Ovary (tissue), 7 donors: ENCODE measurements at regions not wholly inside any gene's neighbourhood (a gene's known extent, or its start where the extent isn't known, plus 50 kb on each side); places are given as distances from the start of the nearest gene placed in this dataset.

Experiments
- DNase-seq, 5 donors: peaks; one replicate each; pipeline ENCODE4 v3.0.0-alpha.2; 2019 to 2020
- H3K27ac ChIP-seq, 2 donors: fragments of 200-600 bp; one replicate each; pipeline versions ENCODE4 v1.5.1 to v1.8.0; 2019 to 2022
- H3K27me3 ChIP-seq: fragments of 200-600 bp; one replicate; pipeline ENCODE4 v1.8.0; 2022
- H3K36me3 ChIP-seq: fragments of 200-600 bp; sonication (generic); one replicate; pipeline ENCODE4 v1.5.1; 2019
- H3K4me1 ChIP-seq: one replicate; pipeline ENCODE4 v1.8.1; 2013; ENCODE audit warnings: mild to moderate bottlenecking, moderate library complexity; ENCODE audit not compliant: insufficient read depth
- H3K4me3 ChIP-seq: fragments of 200-600 bp; sonication (generic); one replicate; pipeline ENCODE4 v1.5.1; 2017
- H3K9me3 ChIP-seq, 2 donors: fragments of 200-600 bp in 1 of 2; sonication (generic) in 1 of 2; one replicate each; pipeline versions ENCODE4 v1.5.1 to v1.8.1; 2013 to 2019; ENCODE audit warnings: mild to moderate bottlenecking in 1 of 2, moderate library complexity in 1 of 2
- EP300 ChIP-seq: sonication (generic); formaldehyde crosslinking; IDR thresholded peaks from one replicate; pipeline ENCODE4 v1.6.1; 2017; ENCODE audit warnings: antibody characterized with exemption
- POLR2A ChIP-seq: fragments of 450-650 bp; IDR thresholded peaks from one replicate; pipeline ENCODE4 v1.6.1; 2017; ENCODE audit warnings: antibody characterized with exemption, mild to moderate bottlenecking, moderate library complexity
- WGBS, 3 donors: extraction: QIAGEN DNeasy Blood & Tissue Kit in 1 of 3; methylation state at CpG; one replicate each; pipeline versions ENCODE4 v1.1.5 to v1.1.7; 2013 to 2017; 5-methylcytosine and 5-hydroxymethylcytosine counted together
- intact Hi-C, 4 donors: fragments of 100-400 bp; cut with DNase I; formaldehyde crosslinking; loops; one replicate each; pipeline versions ENCODE4 v1.11.0 to v1.15.1; 2022 to 2023
- TF ChIP-seq, protein P1 (sequence below), 3 donors: fragments of 450-650 bp in 2 of 3; fragments of 200-600 bp in 1 of 3; IDR thresholded peaks; one replicate each; pipeline versions ENCODE4 v1.5.1 to v1.8.0; 2016 to 2022; ENCODE audit warnings: antibody characterized with exemption in 3 of 3, mild to moderate bottlenecking in 1 of 3
- donor health status: DM: no; HTN: no; CAD: no; lungs with moderate emphysema.
- donor health status: DM: no; HTN: no; CAD: no.
- donor health status: Bipolar disorder and iron deficiency.
- donor health status: DM: no; HTN: no; CAD: no.
- donor health status: DM: yes; HTN: yes; CAD: no.

DNA sequence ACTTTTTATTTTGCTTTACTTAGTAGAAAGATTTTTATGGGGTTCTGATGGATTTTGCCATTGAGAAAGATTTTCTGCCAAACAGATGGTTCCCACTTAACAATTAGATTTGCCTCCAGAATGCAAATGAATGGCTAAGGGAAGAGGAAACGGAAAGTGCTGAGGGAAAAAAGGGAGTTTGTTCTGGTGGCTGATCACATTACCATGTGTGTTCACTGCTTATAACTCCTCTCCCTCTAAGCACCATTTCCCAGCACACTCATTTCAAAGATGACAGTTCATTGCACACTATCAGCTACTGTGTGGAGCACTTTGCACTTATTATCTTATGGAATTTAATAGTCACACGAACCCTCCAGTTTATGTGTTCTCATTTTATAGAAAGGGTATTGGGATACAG, 68.0 kb upstream of the GRID2 start:
- Histone ChIP-seq H3K9me3 (no peaks in the 10 kb centered on the region), H3K4me3 (no peak overlapping the region), H3K36me3 (no peaks in the 10 kb centered on the region), H3K27ac (no peak overlapping the region), H3K27me3 (no peaks in the 10 kb centered on the region), H3K4me1 (no peaks in the 10 kb centered on the region)
- intact Hi-C loops, result no loop called here
- TF ChIP-seq EP300, result no peak
- TF ChIP-seq, protein P1, sequence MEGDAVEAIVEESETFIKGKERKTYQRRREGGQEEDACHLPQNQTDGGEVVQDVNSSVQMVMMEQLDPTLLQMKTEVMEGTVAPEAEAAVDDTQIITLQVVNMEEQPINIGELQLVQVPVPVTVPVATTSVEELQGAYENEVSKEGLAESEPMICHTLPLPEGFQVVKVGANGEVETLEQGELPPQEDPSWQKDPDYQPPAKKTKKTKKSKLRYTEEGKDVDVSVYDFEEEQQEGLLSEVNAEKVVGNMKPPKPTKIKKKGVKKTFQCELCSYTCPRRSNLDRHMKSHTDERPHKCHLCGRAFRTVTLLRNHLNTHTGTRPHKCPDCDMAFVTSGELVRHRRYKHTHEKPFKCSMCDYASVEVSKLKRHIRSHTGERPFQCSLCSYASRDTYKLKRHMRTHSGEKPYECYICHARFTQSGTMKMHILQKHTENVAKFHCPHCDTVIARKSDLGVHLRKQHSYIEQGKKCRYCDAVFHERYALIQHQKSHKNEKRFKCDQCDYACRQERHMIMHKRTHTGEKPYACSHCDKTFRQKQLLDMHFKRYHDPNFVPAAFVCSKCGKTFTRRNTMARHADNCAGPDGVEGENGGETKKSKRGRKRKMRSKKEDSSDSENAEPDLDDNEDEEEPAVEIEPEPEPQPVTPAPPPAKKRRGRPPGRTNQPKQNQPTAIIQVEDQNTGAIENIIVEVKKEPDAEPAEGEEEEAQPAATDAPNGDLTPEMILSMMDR (IDR thresholded peaks at IDR 0.05), result no peak
- no peak for TF ChIP-seq POLR2A
- WGBS, 3 donors, result 25 to 40% (median 26%) methylated on average over 2 of the region's 2 CpGs
- no peak for DNase-seq

DNA sequence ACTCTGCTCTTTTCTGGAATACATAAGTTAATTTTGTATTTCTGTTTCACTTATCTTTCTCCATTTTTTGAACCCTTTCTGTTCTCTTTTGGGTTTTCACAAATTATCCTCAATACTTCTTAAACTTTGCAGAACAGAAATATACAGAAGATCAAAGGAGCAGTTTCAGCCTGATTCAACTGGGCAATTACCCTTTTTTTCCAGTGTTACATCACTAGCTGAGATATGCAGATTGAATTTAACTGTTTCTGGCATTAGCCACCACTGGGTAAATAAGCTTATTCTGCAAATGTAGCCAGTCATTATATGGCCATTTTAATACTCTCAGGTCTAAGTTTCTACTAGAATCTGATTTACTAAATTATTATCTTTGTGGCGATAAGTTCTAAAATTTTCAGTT, 66.9 kb upstream of the GRID2 start:
- no peak for DNase-seq
- no peak overlapping the region for H3K27ac ChIP-seq
- no peaks in the 10 kb centered on the region for H3K9me3 ChIP-seq
- H3K27me3 ChIP-seq, result no peaks in the 10 kb centered on the region
- H3K4me1 ChIP-seq, result no peaks in the 10 kb centered on the region
- TF ChIP-seq, protein P1 (IDR thresholded peaks at IDR 0.05), result no peak
- TF ChIP-seq POLR2A (no peak), EP300 (no peak)
- 87 to 92% (median 90%) methylated on average over 1 of the region's 1 CpG for WGBS, 3 donors
- no peaks in the 10 kb centered on the region for H3K36me3 ChIP-seq
- H3K4me3 ChIP-seq, result no peak overlapping the region
- intact Hi-C loops, result no loop called here

DNA sequence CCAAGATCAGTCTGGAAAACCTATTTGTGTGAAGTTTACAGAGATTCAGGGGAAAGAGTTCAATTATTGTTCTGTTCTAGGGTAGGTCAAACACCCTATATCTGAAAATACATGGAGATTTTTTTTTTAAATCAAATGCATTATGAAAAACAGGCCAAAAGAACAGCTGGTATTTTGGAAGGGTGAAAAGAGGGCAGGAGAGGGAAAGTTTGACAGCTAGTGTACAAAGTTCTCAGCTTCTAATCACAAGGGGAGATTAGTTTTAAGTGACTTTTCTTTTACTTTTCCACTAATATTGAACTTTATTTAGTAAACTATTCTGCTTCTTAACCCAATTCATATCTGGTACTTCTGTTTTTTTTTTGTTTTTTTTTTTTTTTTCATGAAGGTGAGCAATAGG, 66.2 kb upstream of the GRID2 start:
- no peak overlapping the region for H3K27ac ChIP-seq
- H3K4me1 ChIP-seq, result no peaks in the 10 kb centered on the region
- TF ChIP-seq POLR2A, result no peak
- TF ChIP-seq EP300, result no peak
- TF ChIP-seq, protein P1 (IDR thresholded peaks at IDR 0.05), result no peak
- no peak for DNase-seq
- H3K4me3 ChIP-seq, result no peak overlapping the region
- H3K36me3 ChIP-seq, result no peaks in the 10 kb centered on the region
- H3K27me3 ChIP-seq, result no peaks in the 10 kb centered on the region
- no peaks in the 10 kb centered on the region for H3K9me3 ChIP-seq
- intact Hi-C loops, result no loop called here

DNA sequence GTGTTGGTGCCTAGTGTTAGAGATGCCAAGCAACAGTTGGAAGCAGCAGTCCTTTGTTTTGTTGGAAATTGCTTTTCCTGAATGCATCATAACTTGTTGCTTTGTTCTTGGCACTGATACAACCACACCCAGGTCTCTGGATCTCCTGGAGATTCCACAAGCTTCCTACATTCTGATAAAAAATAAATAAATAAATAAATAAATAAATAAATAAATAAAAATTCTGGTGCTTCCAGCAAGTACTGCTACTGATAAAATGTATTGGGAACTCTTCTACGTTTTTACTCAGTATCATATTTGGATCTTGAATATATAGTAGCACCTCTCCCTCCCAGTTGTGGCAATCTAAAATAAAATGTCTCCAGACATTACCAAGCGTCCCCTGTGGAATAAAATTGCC, 62.7 kb upstream of the GRID2 start:
- Histone ChIP-seq H3K4me3 (no peak overlapping the region), H3K9me3 (no peaks in the 10 kb centered on the region), H3K27ac (no peak overlapping the region), H3K36me3 (no peaks in the 10 kb centered on the region), H3K27me3 (no peaks in the 10 kb centered on the region), H3K4me1 (no peaks in the 10 kb centered on the region)
- TF ChIP-seq POLR2A (no peak), EP300 (no peak)
- TF ChIP-seq, protein P1 (IDR thresholded peaks at IDR 0.05), result no peak
- WGBS, 3 donors, result 68 to 84% (median 81%) methylated on average over 2 of the region's 2 CpGs
- intact Hi-C loops, result no loop called here
- no peak for DNase-seq

DNA sequence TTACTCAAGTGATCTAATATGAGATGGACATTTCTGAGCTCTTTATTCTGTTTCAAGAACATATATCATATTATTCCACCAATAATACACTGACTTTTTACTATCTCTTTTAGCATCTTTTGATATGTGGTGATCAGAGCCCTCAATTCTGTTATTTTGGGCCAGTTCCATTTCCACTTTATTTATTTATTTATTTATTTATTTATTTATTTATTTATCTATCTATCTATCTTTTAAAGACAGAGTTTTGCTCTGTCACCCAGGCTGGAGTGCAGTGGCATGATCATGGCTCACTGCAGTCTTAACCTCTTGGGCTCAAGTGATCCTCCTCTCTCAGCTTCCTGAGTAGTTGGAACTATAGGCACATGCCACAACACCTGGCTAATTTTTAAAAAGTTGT, 57.4 kb upstream of the GRID2 start:
- TF ChIP-seq POLR2A (no peak), EP300 (no peak)
- TF ChIP-seq, protein P1 (IDR thresholded peaks at IDR 0.05), result no peak
- H3K4me1 ChIP-seq, result no peaks in the 10 kb centered on the region
- DNase-seq, result no peak
- no peaks in the 10 kb centered on the region for H3K36me3 ChIP-seq
- no peaks in the 10 kb centered on the region for H3K9me3 ChIP-seq
- no peak overlapping the region for H3K4me3 ChIP-seq
- H3K27ac ChIP-seq, result no peak overlapping the region
- H3K27me3 ChIP-seq, result no peaks in the 10 kb centered on the region
- intact Hi-C loops, result no loop called here
